ENCODE measurements at regions not wholly inside any gene's neighbourhood (a gene's known extent, or its start where the extent isn't known, plus 50 kb on each side); places are given as distances from the start of the nearest gene placed in this dataset.
"Not testable (repeated sequence)": the region's sequence is repeated elsewhere in the genome, so short reads cannot be mapped to it uniquely, and the experiment has no call there.

GRCh38 chr2:129798301-129798581 is 181.2 kb upstream of the RAB6C start:
- no peak for DNase-seq

GRCh38 chr2:129798626-129799025 is 180.8 kb upstream of the RAB6C start:
- DNase-seq = no peak

GRCh38 chr2:129799036-129799958 is 180.2 kb upstream of the RAB6C start:
- no peak for DNase-seq

- DNase-seq = no peak
Measured at GRCh38 chr2:129800285-129800684, 179.2 kb upstream of the RAB6C start.

- no peak for DNase-seq
Measured at GRCh38 chr2:129800686-129801085, 178.8 kb upstream of the RAB6C start.

GRCh38 chr2:129801575-129801974 is 177.9 kb upstream of the RAB6C start:
- no peak for DNase-seq

- DNase-seq = no peak
Measured at GRCh38 chr2:129802290-129802689, 177.2 kb upstream of the RAB6C start.

GRCh38 chr2:129803032-129803431 is 176.4 kb upstream of the RAB6C start:
- no peak for DNase-seq

GRCh38 chr2:129803871-129804270 is 175.6 kb upstream of the RAB6C start:
- DNase-seq = no peak

- no peak for DNase-seq
Measured at GRCh38 chr2:129805899-129806298, 173.6 kb upstream of the RAB6C start.

- no peak for DNase-seq
Measured at GRCh38 chr2:129806317-129806716, 173.1 kb upstream of the RAB6C start.

- no peak for DNase-seq
Measured at GRCh38 chr2:129806990-129807389, 172.5 kb upstream of the RAB6C start.

- DNase-seq = not testable (repeated sequence)
Measured at GRCh38 chr2:129807642-129808338, 171.7 kb upstream of the RAB6C start.

GRCh38 chr2:129810521-129810920 is 168.9 kb upstream of the RAB6C start:
- no peak for DNase-seq

- DNase-seq = no peak
Measured at GRCh38 chr2:129812071-129812470, 167.4 kb upstream of the RAB6C start.

GRCh38 chr2:129812654-129813053 is 166.8 kb upstream of the RAB6C start:
- no peak for DNase-seq

- DNase-seq = no peak
Measured at GRCh38 chr2:129813404-129813803, 166.1 kb upstream of the RAB6C start.

GRCh38 chr2:129816813-129817574 is 162.5 kb upstream of the RAB6C start:
- DNase-seq = no peak

GRCh38 chr2:129819855-129820254 is 159.6 kb upstream of the RAB6C start:
- no peak for DNase-seq

GRCh38 chr2:129820908-129821307 is 158.6 kb upstream of the RAB6C start:
- DNase-seq = no peak

GRCh38 chr2:129821445-129821844 is 158.0 kb upstream of the RAB6C start:
- DNase-seq = no peak

- DNase-seq = no peak
Measured at GRCh38 chr2:129823044-129823443, 156.4 kb upstream of the RAB6C start.

- DNase-seq = no peak
Measured at GRCh38 chr2:129827311-129828090, 152.0 kb upstream of the RAB6C start.
